GM19468 (cell line): ENCODE measurements at regions not wholly inside any gene's neighbourhood (a gene's known extent, or its start where the extent isn't known, plus 50 kb on each side); places are given as distances from the start of the nearest gene placed in this dataset.
"Not testable (repeated sequence)": the region's sequence is repeated elsewhere in the genome, so short reads cannot be mapped to it uniquely, and the experiment has no call there.

ENCODE experiments used
- ATAC-seq: cut with Tn5 transposase; IDR thresholded peaks from one replicate; pipeline ENCODE4 v1.9.1; 2021; ENCODE audit warnings: mild to moderate bottlenecking, moderate library complexity, moderate number of reproducible peaks; ENCODE audit not compliant: unreplicated experiment; ENCODE audit errors: extremely low read depth

- ATAC-seq, result no peak
Measured at GRCh38 chr1:81197591-81197990, 603.1 kb upstream of the ADGRL2 start.

- ATAC-seq, result no peak
Measured at GRCh38 chr1:81192647-81193642, 607.8 kb upstream of the ADGRL2 start.

GRCh38 chr1:81190003-81190402, 610.7 kb upstream of the ADGRL2 start:
- ATAC-seq, result no peak

GRCh38 chr1:81187635-81188034, 613.1 kb upstream of the ADGRL2 start:
- ATAC-seq, result no peak

GRCh38 chr1:81186261-81186660, 614.5 kb upstream of the ADGRL2 start:
- ATAC-seq, result no peak

GRCh38 chr1:81183553-81183952, 617.2 kb upstream of the ADGRL2 start:
- no peak for ATAC-seq

- ATAC-seq, result no peak
Measured at GRCh38 chr1:81183051-81183450, 617.7 kb upstream of the ADGRL2 start.

GRCh38 chr1:81179242-81179641, 621.5 kb upstream of the ADGRL2 start:
- no peak for ATAC-seq

GRCh38 chr1:81178431-81179093, 622.2 kb upstream of the ADGRL2 start:
- not testable (repeated sequence) for ATAC-seq

GRCh38 chr1:81174811-81175476, 625.8 kb upstream of the ADGRL2 start:
- no peak for ATAC-seq

GRCh38 chr1:81174052-81174451, 626.7 kb upstream of the ADGRL2 start:
- ATAC-seq, result no peak

GRCh38 chr1:81172483-81172882, 628.3 kb upstream of the ADGRL2 start:
- no peak for ATAC-seq

- no peak for ATAC-seq
Measured at GRCh38 chr1:81170721-81171120, 630.0 kb upstream of the ADGRL2 start.

GRCh38 chr1:81165963-81166362, 634.8 kb upstream of the ADGRL2 start:
- ATAC-seq, result no peak

- ATAC-seq, result no peak
Measured at GRCh38 chr1:81160696-81161095, 640.0 kb upstream of the ADGRL2 start.

GRCh38 chr1:81158592-81158991, 642.1 kb upstream of the ADGRL2 start:
- ATAC-seq, result no peak

GRCh38 chr1:81157686-81158085, 643.0 kb upstream of the ADGRL2 start:
- no peak for ATAC-seq

GRCh38 chr1:81156887-81157286, 643.8 kb upstream of the ADGRL2 start:
- ATAC-seq, result no peak

GRCh38 chr1:81155131-81155530, 645.6 kb upstream of the ADGRL2 start:
- ATAC-seq, result no peak

GRCh38 chr1:81151206-81151605, 649.5 kb upstream of the ADGRL2 start:
- no peak for ATAC-seq
